ACHN (cell line): ENCODE measurements at regions not wholly inside any gene's neighbourhood (a gene's known extent, or its start where the extent isn't known, plus 50 kb on each side); places are given as distances from the start of the nearest gene placed in this dataset.
A peak's percentile ranks its signal among the peaks of the same experiment; 100 is the strongest.
"Not testable (repeated sequence)": the region's sequence is repeated elsewhere in the genome, so short reads cannot be mapped to it uniquely, and the experiment has no call there.

ENCODE experiments used
- DNase-seq: peaks from one replicate; pipeline ENCODE4 v3.0.0-alpha.2; 2015
- in situ Hi-C: cut with HindIII; loops from 2 replicates; pipeline ENCODE4 v1.10.0; 2017; ENCODE audit warnings: low sequenced_read_pairs, low pct_ligation_motif_present, low pct_unique_long_range_greater_than_20kb

GRCh38 chr14:28635816-28636215 is 130.8 kb upstream of the FOXG1 start:
- DNase-seq, in situ Hi-C loops: not testable (repeated sequence)

- in situ Hi-C loops, DNase-seq: not testable (repeated sequence)
Observed at GRCh38 chr14:28641189-28641588, 125.4 kb upstream of the FOXG1 start.

DNA sequence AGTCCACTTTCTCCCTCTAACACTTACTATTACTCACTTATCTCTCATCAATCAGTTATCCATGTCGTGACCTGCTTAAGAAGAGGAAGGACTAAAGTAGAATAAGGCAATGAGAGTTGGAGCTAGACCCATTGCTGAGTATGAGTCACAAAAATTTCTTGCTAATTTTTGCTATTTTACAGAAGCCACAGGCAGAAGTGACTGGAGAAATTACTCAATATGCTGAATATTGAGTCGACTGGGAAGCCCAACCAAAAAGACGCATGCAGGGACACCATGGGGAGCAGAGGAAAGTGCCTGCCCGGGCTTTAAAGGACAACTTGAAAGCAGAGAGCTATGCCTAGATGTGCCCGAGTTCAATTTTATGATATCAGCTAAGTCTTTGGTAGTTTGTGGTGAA is 115.4 kb upstream of the FOXG1 start:
- no peak for DNase-seq
- in situ Hi-C loops: no loop called here

DNA sequence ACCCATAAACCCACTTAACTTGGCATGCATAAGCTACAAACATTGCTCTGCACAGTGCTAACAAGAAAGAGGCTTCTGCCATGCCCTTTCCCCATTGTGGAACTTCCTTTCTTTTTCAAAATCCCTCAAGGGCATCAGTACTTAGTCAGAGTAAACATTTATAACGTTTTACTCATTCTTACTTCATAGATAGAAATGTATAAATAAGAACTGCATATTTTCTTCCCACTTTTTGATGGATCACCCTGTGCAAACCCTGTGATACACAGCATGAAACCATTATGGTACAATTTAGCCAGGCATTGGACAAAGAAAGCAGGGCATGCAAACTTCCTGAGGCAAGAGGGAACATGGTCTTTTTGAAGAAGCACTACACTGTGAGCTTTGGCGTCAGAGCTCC is 113.8 kb upstream of the FOXG1 start:
- DNase-seq: no peak
- in situ Hi-C loops: no loop called here

DNA sequence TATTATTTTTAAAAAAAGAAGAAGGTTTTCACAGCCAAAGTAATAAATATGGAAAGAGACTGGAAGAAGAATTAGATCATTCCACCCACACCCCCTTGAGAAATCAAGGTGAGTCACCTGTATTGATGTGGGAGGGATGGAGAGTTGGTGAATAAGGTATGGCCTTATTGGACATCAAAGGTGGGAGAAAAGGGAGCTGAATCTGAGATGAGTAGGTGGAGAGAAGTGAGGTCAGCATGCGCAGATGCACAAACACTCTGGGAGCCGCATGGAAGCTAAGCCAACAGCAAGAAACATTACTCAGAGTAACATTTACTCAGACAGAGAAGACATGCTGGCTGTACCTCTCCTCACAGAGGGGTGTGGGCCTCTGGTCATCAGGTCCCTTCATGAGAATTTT is 113.1 kb upstream of the FOXG1 start:
- in situ Hi-C loops: no loop called here
- DNase-seq: no peak

DNA sequence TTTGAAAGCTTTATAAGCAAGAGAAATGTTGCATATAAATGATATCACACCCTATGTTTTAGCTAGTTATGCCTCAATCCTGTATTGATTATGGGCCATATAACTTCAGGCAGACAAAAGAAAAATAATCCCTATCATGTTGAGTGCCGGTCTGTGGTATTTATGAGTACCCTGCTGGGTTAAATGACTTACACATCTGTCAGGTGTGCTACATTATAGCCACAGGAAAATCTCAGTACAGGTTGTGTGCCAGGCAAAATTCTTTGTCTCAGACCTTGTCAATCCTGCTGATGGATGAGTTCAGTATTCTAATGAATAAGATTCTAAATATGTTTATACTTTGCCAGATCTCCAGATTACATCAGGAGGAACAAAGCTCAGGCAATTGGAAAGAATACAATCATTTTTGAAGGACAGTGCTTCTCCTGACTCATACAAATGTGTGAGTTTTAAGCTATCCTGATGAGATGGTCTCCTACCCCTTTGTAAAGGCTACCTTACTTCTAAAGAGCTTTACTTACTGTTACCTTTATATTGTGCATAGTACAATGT is 109.8 kb upstream of the FOXG1 start:
- no peak for DNase-seq
- in situ Hi-C loops: no loop called here

- no peak for DNase-seq
Observed at GRCh38 chr14:28661171-28661772, 105.3 kb upstream of the FOXG1 start.

GRCh38 chr14:28666961-28667360 is 99.6 kb upstream of the FOXG1 start:
- in situ Hi-C loops: no loop called here
- DNase-seq: no peak

More at GRCh38 chr14:28661171-28661772, 105.3 kb upstream of the FOXG1 start:
- in situ Hi-C loops: no loop called here

GRCh38 chr14:28671425-28671824 is 95.2 kb upstream of the FOXG1 start:
- no peak for DNase-seq
- in situ Hi-C loops: no loop called here

DNA sequence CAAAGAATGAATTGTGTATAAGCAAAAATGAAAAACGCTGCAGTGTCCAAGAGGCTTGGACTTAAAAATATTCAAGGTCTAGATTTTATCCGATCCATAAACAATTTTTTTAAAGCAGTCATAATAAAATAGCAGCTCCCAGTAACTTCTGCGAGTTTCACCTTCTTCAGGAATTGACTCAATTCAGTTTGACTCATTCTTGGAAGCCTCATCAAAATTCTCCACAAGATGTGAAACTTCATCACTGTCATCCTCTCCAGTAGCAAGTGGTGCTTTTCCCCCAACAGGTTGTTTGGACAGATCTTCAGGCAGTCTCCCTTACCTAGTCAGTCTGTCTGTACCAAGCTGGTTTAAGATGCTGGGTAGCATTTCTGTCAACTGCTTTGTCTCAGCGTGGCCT is 93.5 kb upstream of the FOXG1 start:
- DNase-seq: no peak
- in situ Hi-C loops: no loop called here

GRCh38 chr14:28676479-28676878 is 90.1 kb upstream of the FOXG1 start:
- in situ Hi-C loops: no loop called here
- peak; percentile 14 for DNase-seq

DNA sequence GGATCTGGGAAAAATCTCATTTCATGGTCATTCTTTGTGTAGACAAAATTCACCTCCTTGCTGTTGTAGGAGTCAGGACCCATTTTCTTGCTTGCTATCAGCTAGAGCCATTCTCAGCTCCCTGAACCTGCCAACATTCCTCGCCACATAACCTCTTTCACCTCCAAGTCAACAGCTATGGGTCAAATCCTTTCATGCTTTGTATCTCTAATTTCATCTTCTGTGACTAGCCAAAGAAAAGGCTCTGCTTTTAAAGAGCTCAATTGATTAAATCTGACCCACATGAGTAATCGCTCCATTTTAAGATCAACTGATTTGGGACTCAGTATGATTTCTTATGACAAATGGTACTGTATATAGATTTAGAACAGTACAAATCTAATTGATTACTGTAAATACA is 89.2 kb upstream of the FOXG1 start:
- in situ Hi-C loops: no loop called here

DNA sequence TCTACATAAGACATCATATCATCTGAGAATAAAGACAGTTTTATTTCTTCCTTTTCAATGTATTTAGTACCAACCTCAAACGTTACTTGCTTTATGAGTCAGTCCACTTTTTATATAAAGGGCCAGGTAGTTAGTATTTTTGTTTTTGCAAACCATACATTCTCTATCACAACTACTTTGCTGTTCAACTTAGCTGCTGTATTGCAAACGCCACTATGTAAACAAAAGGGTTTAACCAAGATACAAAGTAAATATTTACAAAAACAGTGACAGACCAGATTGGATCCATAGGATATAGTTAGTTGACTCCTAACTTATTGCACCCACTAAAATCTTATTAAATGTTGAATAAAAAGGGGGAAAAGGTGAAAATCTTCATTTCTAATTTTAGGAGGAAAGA is 87.7 kb upstream of the FOXG1 start:
- no peak for DNase-seq
- in situ Hi-C loops: no loop called here

More for the DNA sequence above, 89.2 kb upstream of the FOXG1 start:
- DNase-seq: no peak

DNA sequence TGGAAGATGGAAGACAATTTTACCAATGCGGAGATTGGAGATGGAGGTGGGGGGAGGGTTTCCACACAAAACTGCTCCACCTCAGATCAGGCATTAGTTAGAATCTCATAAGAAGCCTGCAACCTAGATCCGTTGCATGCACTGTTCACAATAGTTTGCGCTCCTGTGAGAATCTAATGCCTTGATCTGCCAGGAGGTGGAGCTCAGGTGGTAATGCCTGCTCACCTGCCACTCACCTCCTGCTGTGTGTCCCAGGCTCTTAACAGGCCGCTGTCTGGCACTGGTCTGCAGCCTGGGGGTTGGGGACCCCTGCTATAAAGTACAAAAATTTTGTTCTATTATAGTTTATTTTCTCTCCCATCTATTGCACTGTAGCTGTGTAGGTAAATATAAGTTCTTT is 84.9 kb upstream of the FOXG1 start:
- no peak for DNase-seq
- in situ Hi-C loops: no loop called here

GRCh38 chr14:28690029-28690692 is 76.4 kb upstream of the FOXG1 start:
- in situ Hi-C loops: no loop called here
- DNase-seq: no peak

GRCh38 chr14:28695109-28695508 is 71.5 kb upstream of the FOXG1 start:
- no peak for DNase-seq
- in situ Hi-C loops: no loop called here

DNA sequence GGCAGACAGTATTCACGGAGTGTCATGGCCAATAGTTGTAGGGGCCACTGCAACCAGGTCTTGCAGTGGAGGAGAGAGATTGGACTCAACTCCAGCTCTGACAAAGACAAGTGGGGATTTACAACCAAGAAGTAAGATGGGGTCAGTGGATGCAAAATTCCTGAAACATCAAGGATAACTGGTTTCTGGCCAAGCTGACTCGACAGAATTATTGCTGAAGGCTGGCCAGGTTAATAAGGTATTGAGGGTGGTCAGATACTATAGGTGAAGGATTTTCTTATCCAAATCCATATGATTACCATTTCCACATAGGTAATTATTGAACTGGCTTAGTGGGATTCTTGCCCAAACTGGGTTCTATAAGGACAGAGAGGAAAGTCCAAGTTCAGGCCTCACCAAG is 64.9 kb upstream of the FOXG1 start:
- no peak for DNase-seq
- in situ Hi-C loops: no loop called here

DNA sequence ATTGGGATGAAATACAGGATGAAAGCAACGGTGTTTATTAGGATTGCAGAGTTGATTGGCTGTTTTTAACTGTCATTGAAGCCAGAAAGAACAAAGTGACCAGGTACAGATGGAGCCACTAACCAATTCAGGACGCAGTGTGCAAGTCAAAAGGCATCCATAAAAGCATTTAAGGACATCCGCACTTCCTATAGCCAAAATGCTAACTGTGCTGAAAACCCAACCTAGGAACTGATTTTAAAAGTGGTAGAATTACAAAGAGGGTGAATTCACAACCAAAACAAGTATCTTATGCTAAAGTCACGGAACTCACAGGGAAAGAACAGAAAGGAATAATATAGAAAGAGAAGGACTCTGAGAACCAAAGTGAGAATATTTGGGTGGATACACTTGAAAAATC is 63.1 kb upstream of the FOXG1 start:
- in situ Hi-C loops: no loop called here
- DNase-seq: no peak

DNA sequence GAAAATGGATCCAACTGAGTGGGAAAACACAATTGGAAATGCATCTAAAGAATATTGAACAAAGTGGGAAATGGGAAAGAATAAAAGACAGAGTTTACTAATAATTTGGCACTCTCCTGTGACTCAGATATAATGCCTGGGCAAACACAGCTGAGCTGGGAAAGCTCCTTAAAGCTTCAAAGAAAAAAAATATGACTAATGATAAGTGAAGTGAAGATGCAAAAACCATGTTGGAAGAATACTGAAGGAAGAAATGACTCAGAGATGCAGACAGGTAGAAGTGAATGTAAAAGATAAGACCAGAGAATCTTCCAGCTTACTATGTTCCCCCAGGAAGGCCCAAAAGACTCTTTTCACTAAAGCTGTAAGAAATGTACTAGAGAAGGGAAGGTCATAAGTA is 62.4 kb upstream of the FOXG1 start:
- in situ Hi-C loops: no loop called here
- no peak for DNase-seq

- in situ Hi-C loops: no loop called here
- no peak for DNase-seq
Observed at GRCh38 chr14:28707814-28708213, 58.8 kb upstream of the FOXG1 start.
